PC-9 (cell line): ENCODE measurements at regions not wholly inside any gene's neighbourhood (a gene's known extent, or its start where the extent isn't known, plus 50 kb on each side); places are given as distances from the start of the nearest gene placed in this dataset.

Source experiments
- BruUV-seq: library from RNA; stranded (reverse); fragments of 400-500 nt; replicated peaks from 2 replicates; lab custom pipeline; 2021; lab: Mats Ljungman, UMichigan
- CTCF ChIA-PET: fragments of 300-600 bp; sonication (Branson Sonifier 250); formaldehyde crosslinking; loops from one replicate; lab custom pipeline; 2022; ENCODE audit warnings: antibody characterized with exemption; lab: Charles Lee
- POLR2A ChIA-PET: fragments of 300-600 bp; sonication (Branson Sonifier 250); formaldehyde crosslinking; loops from one replicate; lab custom pipeline; 2022; ENCODE audit warnings: antibody characterized with exemption; ENCODE audit not compliant: unreplicated experiment; lab: Charles Lee
- DNase-seq, 2 experiments: peaks; one replicate each; pipeline versions ENCODE4 v3.0.0 to v3.0.0-alpha.2; 2015 to 2022; ENCODE audit warnings: mixed read lengths in 1 of 2
- H2AFZ ChIP-seq: fragments of 200-600 bp; sonication (generic); 2 replicates; pipeline ENCODE4 v1.8.1; 2017; ENCODE audit warnings: antibody characterized with exemption
- H3F3A ChIP-seq: fragments of 200-600 bp; sonication (generic); 2 replicates; pipeline ENCODE4 v1.8.1; 2017; ENCODE audit warnings: antibody characterized with exemption, mild to moderate bottlenecking, low read depth; ENCODE audit not compliant: insufficient read depth
- H3K27ac ChIP-seq: fragments of 200-600 bp; sonication (generic); 2 replicates; pipeline ENCODE4 v1.6.1; 2016; ENCODE audit warnings: mixed run types
- H3K27me3 ChIP-seq: fragments of 200-600 bp; sonication (generic); 2 replicates; pipeline ENCODE4 v1.6.1; 2016; ENCODE audit warnings: low read depth, mixed run types; ENCODE audit not compliant: insufficient read depth
- H3K36me3 ChIP-seq: fragments of 200-600 bp; sonication (generic); 2 replicates; pipeline ENCODE4 v1.6.1; 2016; ENCODE audit warnings: low read depth, mixed run types
- H3K4me1 ChIP-seq: fragments of 200-600 bp; sonication (generic); replicated peaks from 2 replicates; pipeline ENCODE4 v1.6.1; 2016; ENCODE audit warnings: mixed run types; ENCODE audit not compliant: insufficient read depth
- H3K4me2 ChIP-seq: fragments of 200-600 bp; sonication (generic); 2 replicates; pipeline ENCODE4 v1.6.1; 2017; ENCODE audit warnings: mixed run types
- H3K4me3 ChIP-seq: fragments of 200-600 bp; sonication (generic); 2 replicates; pipeline ENCODE4 v1.6.1; 2016; ENCODE audit warnings: mixed run types
- H3K79me2 ChIP-seq: fragments of 200-600 bp; sonication (generic); 2 replicates; pipeline ENCODE4 v1.6.1; 2017; ENCODE audit warnings: low read depth, mixed run types
- H3K9me2 ChIP-seq: fragments of 200-600 bp; sonication (generic); 2 replicates; pipeline ENCODE4 v1.8.1; 2017; ENCODE audit warnings: mild to moderate bottlenecking; ENCODE audit not compliant: insufficient read depth
- H3K9me3 ChIP-seq: fragments of 200-600 bp; sonication (generic); 2 replicates; pipeline ENCODE4 v1.8.1; 2016; ENCODE audit warnings: low read depth; ENCODE audit not compliant: insufficient read depth
- H4K20me1 ChIP-seq: fragments of 200-600 bp; sonication (generic); 2 replicates; pipeline ENCODE4 v1.8.1; 2017; ENCODE audit not compliant: insufficient read depth
- EZH2 ChIP-seq: fragments of 200-600 bp; sonication (generic); IDR thresholded peaks from 2 replicates; pipeline ENCODE4 v1.8.0; 2017; ENCODE audit warnings: antibody characterized with exemption, low read depth
- intact Hi-C: fragments of 100-400 bp; cut with micrococcal nuclease; formaldehyde crosslinking; loops from one replicate; pipeline ENCODE4 v1.10.0; 2022; ENCODE audit not compliant: unreplicated experiment
- TF ChIP-seq, protein P1 (sequence below): fragments of 200-600 bp; sonication (generic); conservative IDR thresholded peaks from 2 replicates; pipeline ENCODE4 v1.6.1; 2017; ENCODE audit warnings: mixed run types, antibody characterized with exemption, mild to moderate bottlenecking, moderate library complexity

DNA sequence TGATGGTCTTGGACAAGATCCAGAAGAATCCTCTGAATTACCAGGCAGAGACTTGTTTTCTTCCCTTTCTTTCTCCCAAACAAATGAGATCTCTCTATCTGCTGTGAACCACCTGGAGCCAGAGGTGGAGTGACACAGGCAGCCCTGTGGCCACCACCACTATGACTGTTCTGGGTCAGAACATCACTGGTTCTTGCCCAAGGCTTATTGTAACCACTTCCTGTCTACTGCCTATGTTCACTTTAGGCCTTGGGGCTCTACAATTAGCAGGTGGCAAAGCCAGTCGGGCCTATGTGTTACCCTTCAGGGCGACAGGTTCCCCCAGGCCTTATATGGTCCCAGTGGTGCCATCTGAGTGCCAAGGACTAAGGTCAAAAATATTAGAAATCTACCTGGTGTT lies 161.2 kb downstream of the GLUD2 start:
- POLR2A ChIA-PET: no interaction called here
- no peaks in the 10 kb centered on the region for H3K9me2 ChIP-seq
- H3K4me3 ChIP-seq: no peak overlapping the region
- CTCF ChIA-PET: no interaction called here
- no peaks in the 10 kb centered on the region for H3K36me3 ChIP-seq
- no peaks in the 10 kb centered on the region for H3K27me3 ChIP-seq
- DNase-seq: no peak
- no peak overlapping the region for H3K27ac ChIP-seq
- H3K4me1 ChIP-seq: no peaks in the 10 kb centered on the region
- intact Hi-C loops: no loop called here
- H3K4me2 ChIP-seq: no peak overlapping the region
- TF ChIP-seq, protein P1, sequence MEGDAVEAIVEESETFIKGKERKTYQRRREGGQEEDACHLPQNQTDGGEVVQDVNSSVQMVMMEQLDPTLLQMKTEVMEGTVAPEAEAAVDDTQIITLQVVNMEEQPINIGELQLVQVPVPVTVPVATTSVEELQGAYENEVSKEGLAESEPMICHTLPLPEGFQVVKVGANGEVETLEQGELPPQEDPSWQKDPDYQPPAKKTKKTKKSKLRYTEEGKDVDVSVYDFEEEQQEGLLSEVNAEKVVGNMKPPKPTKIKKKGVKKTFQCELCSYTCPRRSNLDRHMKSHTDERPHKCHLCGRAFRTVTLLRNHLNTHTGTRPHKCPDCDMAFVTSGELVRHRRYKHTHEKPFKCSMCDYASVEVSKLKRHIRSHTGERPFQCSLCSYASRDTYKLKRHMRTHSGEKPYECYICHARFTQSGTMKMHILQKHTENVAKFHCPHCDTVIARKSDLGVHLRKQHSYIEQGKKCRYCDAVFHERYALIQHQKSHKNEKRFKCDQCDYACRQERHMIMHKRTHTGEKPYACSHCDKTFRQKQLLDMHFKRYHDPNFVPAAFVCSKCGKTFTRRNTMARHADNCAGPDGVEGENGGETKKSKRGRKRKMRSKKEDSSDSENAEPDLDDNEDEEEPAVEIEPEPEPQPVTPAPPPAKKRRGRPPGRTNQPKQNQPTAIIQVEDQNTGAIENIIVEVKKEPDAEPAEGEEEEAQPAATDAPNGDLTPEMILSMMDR: no peak
- no peak for TF ChIP-seq EZH2
- H2AFZ ChIP-seq: no peak overlapping the region
- H3K79me2 ChIP-seq: no peaks in the 10 kb centered on the region
- H3F3A ChIP-seq: no peaks in the 10 kb centered on the region
- H4K20me1 ChIP-seq: no peaks in the 10 kb centered on the region
- BruUV-seq: no TSS peak
- H3K9me3 ChIP-seq: no peaks in the 10 kb centered on the region

DNA sequence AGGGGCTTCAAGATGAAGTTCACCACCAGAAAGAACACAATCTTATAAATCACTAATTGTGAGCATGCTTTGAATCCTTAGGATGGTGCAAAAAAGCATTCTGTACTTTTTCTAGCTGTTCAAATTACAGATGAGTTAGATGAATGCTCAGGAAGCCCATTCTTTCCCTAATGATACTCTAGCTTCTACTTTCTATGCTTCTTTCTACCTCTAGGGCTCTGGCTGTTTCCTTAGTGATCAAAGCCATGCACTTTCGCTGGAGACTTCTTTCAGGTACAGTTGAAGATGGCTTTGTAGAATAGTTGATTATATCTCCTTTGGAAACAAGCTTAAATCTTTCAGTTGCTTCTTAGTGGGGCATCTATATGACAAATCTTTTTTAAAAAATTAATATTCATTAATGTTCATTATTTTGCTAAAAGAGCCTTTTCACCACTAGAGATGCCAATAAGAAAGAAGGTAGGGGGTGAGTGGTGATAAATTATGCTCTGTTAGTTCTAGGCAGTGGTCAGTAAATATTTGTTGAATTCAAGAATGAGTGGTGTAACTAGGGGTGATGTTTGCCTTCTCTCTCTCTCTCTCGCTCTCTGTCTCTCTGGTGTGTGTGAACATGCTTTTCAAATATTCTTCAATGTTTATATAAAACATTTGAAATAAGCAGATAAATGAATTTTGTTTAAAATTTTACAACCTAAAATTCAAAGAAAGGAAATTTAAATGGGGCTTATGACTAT lies 169.4 kb downstream of the GLUD2 start:
- Histone ChIP-seq H3K27ac (no peak overlapping the region), H3K4me3 (no peak overlapping the region), H3K27me3 (no peaks in the 10 kb centered on the region), H3F3A (no peaks in the 10 kb centered on the region), H3K79me2 (no peaks in the 10 kb centered on the region), H3K4me1 (no peaks in the 10 kb centered on the region), H2AFZ (no peak overlapping the region), H3K9me2 (no peaks in the 10 kb centered on the region; the same call in 1 of the 2 replicates), H3K36me3 (no peaks in the 10 kb centered on the region), H3K4me2 (no peak overlapping the region), H3K9me3 (peaks cover 3% of the 10 kb centered on the region; the same call in 1 of the 2 replicates), H4K20me1 (no peaks in the 10 kb centered on the region)
- TF ChIP-seq, protein P1: no peak
- TF ChIP-seq EZH2: no peak
- BruUV-seq: no TSS peak
- intact Hi-C loops: no loop called here
- ChIA-PET CTCF (no interaction called here), POLR2A (no interaction called here)
- no peak for DNase-seq

DNA sequence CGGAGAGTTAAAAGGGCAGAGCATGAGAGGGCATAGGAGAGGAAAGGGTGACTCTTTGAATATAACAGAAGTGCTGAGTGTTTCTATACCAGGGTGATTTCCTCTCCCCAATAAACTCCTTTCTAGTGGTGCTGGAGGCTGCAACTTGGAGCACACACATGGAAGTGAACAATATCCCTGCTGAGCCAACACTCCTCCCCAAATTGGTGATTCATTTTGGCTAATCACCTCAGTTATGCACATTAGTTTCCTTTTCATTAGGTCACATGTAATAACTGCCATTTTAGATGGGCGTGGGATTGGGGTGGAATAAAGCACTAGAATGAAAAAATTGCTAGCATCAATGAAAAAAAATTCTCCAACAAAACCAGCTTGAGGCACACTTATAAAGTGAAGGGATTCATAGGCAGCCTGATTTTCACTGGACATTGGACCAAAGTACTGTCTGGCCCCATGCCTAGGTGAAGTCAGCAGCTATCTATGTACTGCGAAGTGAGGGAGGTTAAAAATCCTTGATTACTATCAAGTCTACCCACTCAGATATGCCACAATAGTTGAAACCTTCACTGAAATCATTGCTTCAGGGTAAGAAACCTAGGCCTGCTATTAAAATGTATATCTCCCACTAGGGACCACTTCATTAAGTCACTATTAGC lies 174.0 kb downstream of the GLUD2 start:
- no TSS peak for BruUV-seq
- no peak overlapping the region for H3K27ac ChIP-seq
- ChIA-PET POLR2A (no interaction called here), CTCF (no interaction called here)
- DNase-seq: no peak
- no peaks in the 10 kb centered on the region for H3K79me2 ChIP-seq
- intact Hi-C loops: no loop called here
- no peaks in the 10 kb centered on the region for H3K36me3 ChIP-seq
- H3F3A ChIP-seq: no peaks in the 10 kb centered on the region
- no peak overlapping the region for H2AFZ ChIP-seq
- peaks cover 3% of the 10 kb centered on the region; the same call in 1 of the 2 replicates for H3K9me3 ChIP-seq
- H3K4me1 ChIP-seq: no peaks in the 10 kb centered on the region
- no peaks in the 10 kb centered on the region; the same call in 1 of the 2 replicates for H3K9me2 ChIP-seq
- H4K20me1 ChIP-seq: no peaks in the 10 kb centered on the region
- no peaks in the 10 kb centered on the region for H3K27me3 ChIP-seq
- no peak for TF ChIP-seq EZH2
- TF ChIP-seq, protein P1: no peak
- H3K4me2 ChIP-seq: no peak overlapping the region
- H3K4me3 ChIP-seq: no peak overlapping the region
